Peyer's patch (tissue), 4 donors: ENCODE measurements at regions not wholly inside any gene's neighbourhood (a gene's known extent, or its start where the extent isn't known, plus 50 kb on each side); places are given as distances from the start of the nearest gene placed in this dataset.
A peak's percentile ranks its signal among the peaks of the same experiment; 100 is the strongest.

Experiments
- DNase-seq, 3 donors: peaks; one replicate each; pipeline ENCODE4 v3.0.0-alpha.2; 2017 to 2019
- H3K27ac ChIP-seq, 4 donors: fragments of 200-600 bp; sonication (generic); one replicate each; pipeline ENCODE4 v1.5.1; 2016 to 2019
- H3K27me3 ChIP-seq, 2 donors: fragments of 200-600 bp; sonication (generic); one replicate each; pipeline ENCODE4 v1.5.1; 2019
- H3K36me3 ChIP-seq, 3 donors: fragments of 200-600 bp; sonication (generic); one replicate each; pipeline ENCODE4 v1.5.1; 2016 to 2019
- H3K4me1 ChIP-seq, 4 donors: fragments of 200-600 bp; sonication (generic); one replicate each; pipeline ENCODE4 v1.5.1; 2016 to 2019
- H3K4me3 ChIP-seq, 4 donors: fragments of 200-600 bp; sonication (generic); 1 replicate in 3 of 4; 2 replicates in 1 of 4; pipeline ENCODE4 v1.5.1; 2016 to 2019; ENCODE audit warnings: mild to moderate bottlenecking in 1 of 4
- H3K9me3 ChIP-seq, 4 donors: fragments of 200-600 bp; sonication (generic); one replicate each; pipeline ENCODE4 v1.5.1; 2016 to 2019; ENCODE audit warnings: mild to moderate bottlenecking in 1 of 4
- CTCF ChIP-seq, 6 experiments: fragments of 450-650 bp in 4 of 6; fragments of 200-600 bp in 2 of 6; sonication (generic) in 1 of 6; IDR thresholded peaks; one replicate each; pipeline ENCODE4 v1.5.1; 2017 to 2019; ENCODE audit warnings: antibody characterized with exemption in 6 of 6, mild to moderate bottlenecking in 3 of 6, moderate library complexity in 1 of 6
- POLR2A ChIP-seq, 2 donors: fragments of 450-650 bp; IDR thresholded peaks; one replicate each; pipeline ENCODE4 v1.5.1; 2017; ENCODE audit warnings: antibody characterized with exemption in 2 of 2, mild to moderate bottlenecking in 2 of 2, moderate library complexity in 2 of 2

DNA sequence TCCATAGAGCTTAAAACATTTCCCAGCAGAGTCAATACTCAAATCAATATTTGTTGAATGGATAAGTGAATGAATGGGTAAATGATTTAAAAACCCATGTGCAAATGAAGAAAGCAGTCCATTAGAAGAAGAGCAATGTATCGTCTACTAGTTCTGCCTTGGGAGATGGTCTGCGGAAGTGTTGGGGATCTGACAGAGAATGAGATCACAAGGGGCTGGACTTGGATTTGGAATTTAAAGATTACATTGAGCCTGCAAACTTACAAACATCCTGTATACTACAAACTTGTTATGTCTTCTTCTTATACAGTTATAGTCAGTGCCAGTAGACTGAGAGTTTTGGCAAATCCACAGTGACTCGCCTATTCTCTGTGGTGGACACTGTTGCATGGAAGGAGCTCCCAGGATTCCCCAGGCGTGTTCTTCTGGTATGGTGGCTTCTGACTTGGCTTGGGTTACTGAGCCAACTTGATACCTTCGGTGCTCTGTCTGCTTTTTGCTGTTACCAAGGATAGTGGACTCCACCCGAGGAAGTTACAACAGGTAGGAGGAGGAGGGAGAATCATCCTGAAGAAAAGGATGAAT is 163.3 kb upstream of the SERPINE2 start:
- DNase-seq = no peak
- TF ChIP-seq CTCF (IDR thresholded peaks at IDR 0.05) (no peak), POLR2A (IDR thresholded peaks at IDR 0.05) (no peak)
- Histone ChIP-seq H3K27me3 (no peaks in the 10 kb centered on the region), H3K4me3 (no peak overlapping the region), H3K9me3 (no peaks in the 10 kb centered on the region), H3K27ac (no peak overlapping the region), H3K36me3 (no peaks in the 10 kb centered on the region), H3K4me1 (no peaks in the 10 kb centered on the region)

DNA sequence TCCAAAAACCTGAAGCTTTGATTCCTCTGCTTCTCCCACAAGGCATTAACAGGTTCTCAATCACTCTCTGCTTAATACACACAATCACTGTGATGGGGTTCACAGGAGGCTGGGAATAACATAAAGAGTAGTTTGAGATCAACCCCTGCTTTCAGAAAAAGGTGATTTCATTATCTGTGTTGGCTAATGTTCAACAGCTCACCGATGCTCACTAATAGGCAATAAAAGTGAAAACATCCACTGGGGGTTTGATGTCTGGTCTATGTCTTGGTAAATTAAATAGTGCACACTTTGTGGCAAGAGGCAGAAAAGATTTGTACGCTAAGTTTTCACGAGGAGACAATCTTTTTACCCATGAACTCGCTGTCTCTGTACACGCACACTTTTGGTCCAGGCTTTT is 159.3 kb upstream of the SERPINE2 start:
- Histone ChIP-seq H3K9me3 (no peaks in the 10 kb centered on the region), H3K4me1 (no peaks in the 10 kb centered on the region), H3K4me3 (no peak overlapping the region), H3K27me3 (no peaks in the 10 kb centered on the region), H3K27ac (no peak overlapping the region), H3K36me3 (no peaks in the 10 kb centered on the region)
- DNase-seq = no peak
- no peak for TF ChIP-seq CTCF (IDR thresholded peaks at IDR 0.05)
- TF ChIP-seq POLR2A (IDR thresholded peaks at IDR 0.05) = no peak

DNA sequence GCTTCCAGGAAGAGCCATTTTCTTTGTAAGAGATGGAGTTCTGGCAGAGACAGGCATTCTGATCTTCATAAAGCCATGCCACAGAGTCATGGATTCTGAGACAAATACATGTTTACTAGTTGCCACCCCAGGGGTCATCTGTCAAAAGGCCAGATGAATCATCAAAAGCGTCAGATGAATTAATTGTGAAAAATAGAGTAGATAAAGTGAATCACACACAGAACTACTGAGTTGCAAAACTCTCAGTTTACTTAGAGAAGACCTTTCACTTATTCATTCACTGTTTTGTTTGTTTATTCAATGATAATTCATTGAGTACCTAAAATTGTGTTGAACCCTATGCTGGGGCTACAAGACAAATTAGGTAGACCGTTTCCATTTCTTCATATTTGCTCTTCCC is 157.7 kb upstream of the SERPINE2 start:
- Histone ChIP-seq H3K27ac (peak overlapping the region in 1 of 4 donors; percentile 18), H3K9me3 (peaks cover 0 to 3% (median 0%) of the 10 kb centered on the region in 4 donors), H3K27me3 (no peaks in the 10 kb centered on the region), H3K4me3 (no peak overlapping the region), H3K4me1 (no peaks in the 10 kb centered on the region), H3K36me3 (no peaks in the 10 kb centered on the region)
- TF ChIP-seq POLR2A (IDR thresholded peaks at IDR 0.05) (no peak), CTCF (IDR thresholded peaks at IDR 0.05) (no peak)
- no peak for DNase-seq

- TF ChIP-seq CTCF (IDR thresholded peaks at IDR 0.05) = no peak
- TF ChIP-seq POLR2A (IDR thresholded peaks at IDR 0.05) = no peak
- Histone ChIP-seq H3K36me3 (no peaks in the 10 kb centered on the region), H3K9me3 (peaks cover 0 to 3% (median 0%) of the 10 kb centered on the region in 4 donors), H3K27me3 (no peaks in the 10 kb centered on the region), H3K4me3 (no peak overlapping the region), H3K4me1 (no peaks in the 10 kb centered on the region), H3K27ac (no peak overlapping the region)
- no peak for DNase-seq
Measured at GRCh38 chr2:224195925-224196571, 157.0 kb upstream of the SERPINE2 start.

- H3K9me3 ChIP-seq = peaks cover 0 to 3% (median 0%) of the 10 kb centered on the region in 4 donors
- H3K4me3 ChIP-seq = no peak overlapping the region
- TF ChIP-seq POLR2A (IDR thresholded peaks at IDR 0.05) (no peak), CTCF (IDR thresholded peaks at IDR 0.05) (no peak)
- no peaks in the 10 kb centered on the region for H3K4me1 ChIP-seq
- no peak for DNase-seq
- H3K27me3 ChIP-seq = no peaks in the 10 kb centered on the region
- no peak overlapping the region for H3K27ac ChIP-seq
- no peaks in the 10 kb centered on the region for H3K36me3 ChIP-seq
Measured at GRCh38 chr2:224194161-224194560, 155.1 kb upstream of the SERPINE2 start.
